ENCODE measurements at regions not wholly inside any gene's neighbourhood (a gene's known extent, or its start where the extent isn't known, plus 50 kb on each side); places are given as distances from the start of the nearest gene placed in this dataset.

DNA sequence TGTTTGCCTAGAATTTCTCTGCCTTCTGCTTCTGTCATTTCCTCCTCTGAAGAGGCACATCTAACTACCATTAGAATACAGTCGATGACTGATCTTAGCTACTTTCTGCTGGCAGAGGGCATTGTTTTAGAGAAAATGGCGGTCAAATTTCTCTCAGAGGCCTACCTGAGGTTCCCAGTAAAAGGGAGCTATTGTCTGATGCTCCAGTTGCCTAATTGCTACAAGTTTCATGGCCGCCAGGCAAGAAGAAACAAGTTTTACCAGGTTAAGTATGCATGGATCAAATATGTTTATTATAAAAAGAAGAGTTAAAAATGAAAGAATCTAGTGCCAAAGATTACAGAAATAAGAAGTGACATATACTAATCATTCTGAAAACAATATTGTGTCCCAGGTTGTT is 416.6 kb downstream of the DSC3 start:
- TF ChIP-seq, protein P1, sequence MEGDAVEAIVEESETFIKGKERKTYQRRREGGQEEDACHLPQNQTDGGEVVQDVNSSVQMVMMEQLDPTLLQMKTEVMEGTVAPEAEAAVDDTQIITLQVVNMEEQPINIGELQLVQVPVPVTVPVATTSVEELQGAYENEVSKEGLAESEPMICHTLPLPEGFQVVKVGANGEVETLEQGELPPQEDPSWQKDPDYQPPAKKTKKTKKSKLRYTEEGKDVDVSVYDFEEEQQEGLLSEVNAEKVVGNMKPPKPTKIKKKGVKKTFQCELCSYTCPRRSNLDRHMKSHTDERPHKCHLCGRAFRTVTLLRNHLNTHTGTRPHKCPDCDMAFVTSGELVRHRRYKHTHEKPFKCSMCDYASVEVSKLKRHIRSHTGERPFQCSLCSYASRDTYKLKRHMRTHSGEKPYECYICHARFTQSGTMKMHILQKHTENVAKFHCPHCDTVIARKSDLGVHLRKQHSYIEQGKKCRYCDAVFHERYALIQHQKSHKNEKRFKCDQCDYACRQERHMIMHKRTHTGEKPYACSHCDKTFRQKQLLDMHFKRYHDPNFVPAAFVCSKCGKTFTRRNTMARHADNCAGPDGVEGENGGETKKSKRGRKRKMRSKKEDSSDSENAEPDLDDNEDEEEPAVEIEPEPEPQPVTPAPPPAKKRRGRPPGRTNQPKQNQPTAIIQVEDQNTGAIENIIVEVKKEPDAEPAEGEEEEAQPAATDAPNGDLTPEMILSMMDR (IDR thresholded peaks at IDR 0.05): no peak
- TF ChIP-seq ZFX (IDR thresholded peaks at IDR 0.05; ENCODE audit: borderline replicate concordance): no peak
